OCI-LY3 (cell line): ENCODE measurements at regions not wholly inside any gene's neighbourhood (a gene's known extent, or its start where the extent isn't known, plus 50 kb on each side); places are given as distances from the start of the nearest gene placed in this dataset.

Experiments
- CTCF ChIP-seq: fragments of 200-600, 300-600 bp; sonication (generic); IDR thresholded peaks from 2 replicates; pipeline ENCODE4 v1.5.1; 2014; ENCODE audit warnings: antibody characterized with exemption, low read length, low read depth
- EZH2phosphoT487 ChIP-seq: fragments of 200-600 bp; shearing (Covaris generic); IDR thresholded peaks from 2 replicates; pipeline ENCODE4 v1.6.1; 2018; ENCODE audit warnings: antibody characterized with exemption, mixed run types, low read depth

- TF ChIP-seq CTCF (no peak), EZH2phosphoT487 (no peak)
These were observed 122.3 kb downstream of the PPP1R3A start for GRCh38 chr7:113796557-113796956.
